Activated CD4-positive, CD25-positive, alpha-beta regulatory T cell treated with anti-CD3 and anti-CD28 coated beads, Interleukin-2, amount 50 U/mL, for 24 hours (primary cell): ENCODE measurements at regions not wholly inside any gene's neighbourhood (a gene's known extent, or its start where the extent isn't known, plus 50 kb on each side); places are given as distances from the start of the nearest gene placed in this dataset.
"Not testable (repeated sequence)": the region's sequence is repeated elsewhere in the genome, so short reads cannot be mapped to it uniquely, and the experiment has no call there.

Experiments used
- ATAC-seq, 2 donors: fragments of 150-1000 bp; cut with Tn5 transposase; one replicate each; pipeline ENCODE4 v1.10.0; 2021; ENCODE audit warnings: mild to moderate bottlenecking in 1 of 2, moderate library complexity in 1 of 2

DNA sequence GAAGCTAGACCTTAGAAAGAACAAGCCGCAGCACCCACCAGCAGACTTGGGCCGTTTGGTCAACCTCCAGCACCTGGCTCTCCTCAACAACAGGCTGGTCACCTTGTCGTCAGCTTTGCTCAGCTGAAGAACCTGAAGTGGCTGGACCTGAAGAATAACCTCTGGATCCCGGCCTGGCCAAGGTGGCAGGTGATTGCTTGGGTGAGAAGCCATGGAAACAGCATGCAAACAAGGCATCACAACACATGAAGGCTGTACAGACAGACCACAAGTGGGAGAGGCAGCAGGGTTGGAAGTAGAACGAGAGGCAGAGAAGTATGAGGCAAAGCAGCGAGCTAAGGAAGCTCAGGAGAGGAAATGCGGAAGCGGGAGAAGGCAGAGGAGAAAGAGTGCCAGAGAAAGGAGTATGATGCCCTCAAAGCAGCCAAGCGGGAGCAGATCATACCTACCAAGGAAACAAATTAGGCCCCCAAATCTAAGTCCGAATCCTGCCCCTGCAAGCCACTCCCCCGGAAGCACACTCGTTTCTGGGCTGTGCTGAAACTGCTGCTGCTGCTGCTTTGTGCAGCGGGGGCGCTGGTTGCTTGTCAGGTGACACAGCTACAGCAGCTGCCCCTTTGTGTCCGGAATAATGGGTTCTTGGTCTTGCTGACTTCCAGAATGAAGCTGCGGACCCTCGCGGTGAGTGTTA lies 121.6 kb upstream of the LGSN start:
- ATAC-seq = peak in 1 of 2 donors; percentile 33

DNA sequence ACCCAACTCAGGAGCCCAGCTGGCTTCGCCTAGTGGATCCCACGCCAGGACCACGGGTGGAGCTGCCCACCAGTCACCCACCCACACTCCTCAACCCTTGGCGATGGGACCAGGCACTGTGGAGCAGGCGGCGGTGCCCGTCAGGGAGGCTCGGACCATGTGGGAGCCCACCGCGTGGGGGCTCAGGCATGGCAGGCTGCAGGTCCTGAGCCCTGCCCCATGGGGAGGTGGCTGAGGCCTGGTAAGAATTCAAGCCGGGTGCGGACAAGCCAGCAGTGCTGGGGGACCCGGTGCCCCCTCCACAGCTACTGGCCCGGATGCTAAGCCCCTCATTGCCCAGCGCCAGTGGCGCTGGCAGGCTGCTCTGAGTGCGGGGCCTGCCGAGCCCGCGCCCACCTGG lies 123.1 kb upstream of the LGSN start:
- ATAC-seq = no peak

DNA sequence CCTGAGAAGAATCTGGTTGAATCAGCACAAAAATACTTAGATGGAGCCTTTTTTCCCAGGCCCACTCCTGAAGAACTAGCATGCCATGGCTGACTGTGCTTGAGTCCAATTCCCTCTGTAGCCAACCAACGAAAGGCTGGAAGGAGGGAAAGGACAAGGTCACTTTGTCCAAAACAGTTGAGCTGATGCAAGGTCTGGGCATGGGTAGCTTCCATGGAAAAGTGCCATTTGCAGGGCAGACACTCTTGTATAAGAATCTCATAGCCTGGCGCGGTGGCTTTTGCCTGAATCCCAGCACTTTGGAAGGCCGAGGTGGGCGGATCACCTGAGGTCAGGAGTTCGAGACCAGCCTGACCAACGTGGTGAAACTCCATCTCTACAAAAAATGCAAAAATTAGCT lies 125.0 kb upstream of the LGSN start:
- ATAC-seq = no peak

DNA sequence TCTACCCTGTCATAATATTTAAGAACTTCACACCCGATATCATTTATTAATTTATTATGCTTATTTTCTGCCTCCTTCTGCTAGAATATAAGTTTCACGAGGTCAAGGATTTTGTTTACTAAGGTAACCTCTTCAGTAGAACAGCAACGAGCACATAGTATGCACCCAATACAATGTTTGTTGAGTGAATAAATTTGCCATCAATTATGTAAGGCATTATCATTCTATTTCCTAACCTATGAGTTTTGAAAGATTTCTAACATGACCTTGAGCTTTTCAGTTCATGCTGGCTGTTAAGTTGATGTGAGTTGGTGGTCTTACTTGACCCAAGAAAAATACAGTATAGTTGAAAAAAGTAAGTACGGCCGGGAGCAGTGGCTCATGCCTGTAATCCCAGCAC lies 125.9 kb upstream of the LOC128125822 start:
- ATAC-seq = no peak

DNA sequence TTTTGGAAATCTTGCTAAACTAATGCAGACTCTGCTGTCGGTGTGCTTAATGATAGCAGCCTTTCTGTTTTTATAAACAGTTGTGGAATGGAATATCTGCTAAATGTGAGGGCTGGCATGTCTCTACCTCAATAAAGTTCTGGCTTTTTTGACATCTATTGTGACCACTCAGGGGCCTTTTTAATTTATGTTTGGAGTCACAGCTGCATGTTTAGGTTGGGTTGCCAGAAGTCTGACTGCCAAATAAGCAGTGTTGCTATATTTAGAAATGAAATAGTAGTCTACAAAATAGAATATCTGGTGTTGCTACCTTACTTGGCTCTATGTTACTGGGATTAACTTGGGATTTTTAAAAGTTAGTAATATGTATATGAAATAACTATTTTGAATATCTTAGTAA lies 125.1 kb upstream of the LOC128125822 start:
- ATAC-seq = no peak

DNA sequence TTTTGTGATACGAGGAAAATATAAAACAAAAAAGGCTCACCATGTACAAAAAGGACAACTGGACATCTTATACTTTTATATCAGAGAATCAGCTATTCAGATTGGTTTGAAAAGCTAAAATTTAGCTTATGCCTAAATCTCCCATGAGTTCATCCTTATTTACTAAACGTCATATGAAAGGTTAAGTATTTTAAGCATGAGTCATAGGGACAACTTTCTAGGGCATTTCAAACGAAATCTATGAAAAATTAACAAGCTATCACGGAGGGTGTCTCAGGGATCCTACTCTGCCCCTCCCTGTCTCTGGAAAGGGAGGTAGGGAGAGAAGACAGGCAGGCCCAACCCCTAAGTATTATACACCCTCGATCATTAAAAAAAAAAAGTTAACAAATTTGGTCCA lies 124.1 kb upstream of the LOC128125822 start:
- no peak for ATAC-seq

DNA sequence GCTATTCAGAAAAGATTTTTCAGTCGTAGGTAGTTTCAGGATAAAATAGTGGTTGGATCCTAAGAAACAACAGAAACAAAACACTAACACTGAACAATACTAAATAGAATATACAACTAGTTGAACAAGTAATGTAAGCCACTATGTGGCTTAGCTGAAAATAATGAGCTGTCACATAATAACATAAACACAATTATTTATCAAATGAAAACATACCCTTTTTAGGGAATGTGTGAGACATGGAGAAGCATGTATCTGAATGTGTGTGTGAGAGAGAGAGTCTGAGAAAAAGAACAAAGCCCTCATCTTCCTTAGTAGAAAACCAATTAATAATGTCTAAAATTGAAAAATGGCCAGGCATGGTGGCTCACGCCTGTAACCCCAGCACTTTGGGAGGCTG lies 122.6 kb upstream of the LOC128125822 start:
- no peak for ATAC-seq

DNA sequence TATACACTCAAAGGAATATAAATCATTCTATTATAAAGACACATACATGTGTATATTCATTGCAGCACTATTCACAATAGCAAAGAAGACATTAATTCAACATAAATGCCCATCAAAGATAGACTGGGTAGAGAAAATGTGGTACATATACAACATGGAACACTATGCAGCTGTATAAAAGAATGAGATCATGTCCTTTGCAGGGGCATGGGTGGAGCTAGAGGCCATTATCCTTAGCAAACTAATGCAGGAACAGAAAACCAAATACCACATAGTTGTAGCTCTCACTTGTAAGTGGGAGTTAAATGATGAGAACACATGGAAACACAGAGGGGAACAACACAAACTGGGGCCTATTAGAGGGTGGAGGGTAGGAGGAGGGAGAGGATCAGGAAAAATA lies 121.0 kb upstream of the LOC128125822 start:
- ATAC-seq = no peak

DNA sequence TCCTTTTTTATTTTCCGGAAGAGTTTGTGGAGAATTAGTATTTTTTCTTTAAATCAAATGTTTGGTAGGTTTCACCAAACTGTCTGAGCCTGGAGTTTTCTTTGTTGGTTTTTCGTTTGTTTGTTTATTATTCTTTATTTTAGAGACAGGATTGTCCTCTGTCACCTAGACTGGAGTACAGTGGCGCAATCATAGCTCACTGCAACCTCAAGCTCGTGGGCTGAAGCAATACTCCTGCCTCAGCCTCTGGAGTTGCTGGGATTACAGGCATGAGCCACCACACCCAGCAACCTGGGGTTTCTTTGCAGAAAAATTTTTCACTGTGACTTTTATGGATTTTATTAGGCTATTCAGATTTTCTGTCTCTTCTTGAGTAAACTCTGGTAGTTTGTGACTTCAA lies 120.2 kb upstream of the LOC128125822 start:
- no peak for ATAC-seq

DNA sequence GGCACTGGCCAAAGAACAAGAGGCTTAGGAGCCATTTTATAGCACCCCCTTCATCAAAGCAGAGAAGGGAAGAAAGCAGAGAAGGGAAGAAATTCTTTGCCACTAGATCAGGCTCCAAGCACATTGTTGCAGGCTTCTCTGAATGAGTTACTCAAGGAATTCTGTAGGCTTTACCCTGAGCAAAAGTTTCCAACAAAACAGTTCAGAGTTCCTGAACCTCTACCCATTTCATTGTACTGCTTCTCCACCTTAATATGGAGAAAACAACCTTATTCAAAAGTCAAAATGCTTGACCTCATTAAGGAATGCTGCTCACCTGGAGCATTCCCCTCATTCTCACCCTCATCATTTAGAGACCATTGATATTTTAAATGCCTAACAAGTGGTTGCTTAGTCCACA lies 115.5 kb upstream of the LOC128125822 start:
- ATAC-seq = no peak

DNA sequence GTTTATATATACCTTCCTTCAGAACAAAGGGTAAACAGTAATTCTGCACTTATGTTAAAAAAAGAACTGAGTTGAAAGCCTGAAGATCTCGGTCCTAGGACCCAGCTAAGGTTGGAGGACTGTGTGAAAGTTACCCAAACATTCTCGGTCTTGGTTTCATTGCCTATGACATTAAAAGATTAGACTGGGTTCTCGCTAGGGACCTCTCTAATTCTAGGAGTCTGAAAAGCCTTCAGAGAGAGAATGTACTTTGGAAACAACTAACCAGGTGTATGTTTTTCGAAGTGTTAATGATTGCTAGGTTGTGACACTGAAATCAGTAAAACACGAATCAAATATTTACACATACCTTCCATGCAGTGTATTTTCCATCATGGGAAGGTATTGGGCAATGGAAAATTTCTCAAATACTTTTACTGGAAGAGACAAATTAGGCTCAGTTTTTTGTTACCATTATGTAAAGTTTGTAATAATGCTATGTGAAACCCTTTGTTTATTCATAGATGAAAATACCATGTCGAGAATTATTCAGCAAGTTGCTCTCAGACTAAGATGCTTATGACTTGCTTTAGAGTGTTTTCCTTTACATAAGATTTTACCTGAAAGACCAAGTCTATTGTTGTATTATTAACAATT lies 113.7 kb upstream of the LOC128125822 start:
- no peak for ATAC-seq

DNA sequence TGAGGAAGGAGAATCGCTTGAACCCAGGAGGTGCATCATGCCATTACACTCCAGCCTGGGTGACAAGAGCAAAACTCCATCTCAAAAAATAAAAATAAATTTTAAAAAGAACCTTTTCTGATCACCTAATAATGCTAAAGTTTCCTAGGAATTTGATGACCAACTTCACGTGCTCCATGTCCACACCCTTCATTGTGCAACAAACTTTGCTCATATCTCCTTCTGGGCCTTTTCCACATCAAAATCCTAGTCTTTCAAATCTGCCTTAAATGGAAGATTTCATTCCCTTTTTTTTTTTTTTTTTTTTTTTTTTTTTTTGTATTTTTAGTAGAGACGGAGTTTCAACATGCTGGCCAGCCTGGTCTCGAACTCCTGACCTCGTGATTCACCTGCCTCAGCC lies 112.5 kb upstream of the LOC128125822 start:
- ATAC-seq = no peak

DNA sequence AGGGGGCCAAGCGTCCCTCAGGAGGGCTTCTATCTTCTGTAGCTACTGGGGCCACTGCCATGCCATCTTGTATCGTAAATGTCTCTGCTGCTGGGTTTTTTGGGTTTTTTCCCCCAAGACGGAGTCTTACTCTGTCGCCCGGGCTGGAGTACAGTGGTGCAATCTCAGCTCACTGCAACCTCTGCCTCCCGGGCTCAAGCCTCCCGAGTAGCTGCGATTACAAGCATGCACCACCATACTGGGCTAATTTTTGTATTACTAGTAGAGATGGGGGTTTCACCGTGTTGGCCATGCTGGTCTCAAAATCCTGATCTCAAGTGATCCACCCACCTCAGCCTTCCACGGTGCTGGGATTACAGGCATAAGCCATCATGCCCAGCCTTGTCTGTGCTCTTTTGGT lies 111.3 kb upstream of the LOC128125822 start:
- ATAC-seq = no peak

DNA sequence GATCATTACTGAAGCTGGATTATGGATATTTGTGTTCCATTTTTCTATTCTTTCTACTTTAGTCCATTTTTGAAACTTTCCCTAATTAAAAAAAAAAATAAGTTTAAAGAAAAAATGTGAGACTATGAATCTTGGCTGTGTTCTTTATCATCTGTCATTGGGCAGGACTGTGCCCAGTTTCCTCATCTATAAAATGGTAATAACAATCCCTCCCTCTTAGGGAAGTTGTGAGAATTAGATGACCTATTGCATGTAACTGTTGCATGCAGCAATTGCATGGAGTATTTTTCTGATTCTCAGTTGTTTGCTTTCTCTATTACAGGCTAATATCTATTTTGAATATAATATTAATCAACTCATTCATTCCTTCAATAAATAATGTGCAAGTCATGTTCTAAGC lies 108.2 kb upstream of the LOC128125822 start:
- no peak for ATAC-seq

DNA sequence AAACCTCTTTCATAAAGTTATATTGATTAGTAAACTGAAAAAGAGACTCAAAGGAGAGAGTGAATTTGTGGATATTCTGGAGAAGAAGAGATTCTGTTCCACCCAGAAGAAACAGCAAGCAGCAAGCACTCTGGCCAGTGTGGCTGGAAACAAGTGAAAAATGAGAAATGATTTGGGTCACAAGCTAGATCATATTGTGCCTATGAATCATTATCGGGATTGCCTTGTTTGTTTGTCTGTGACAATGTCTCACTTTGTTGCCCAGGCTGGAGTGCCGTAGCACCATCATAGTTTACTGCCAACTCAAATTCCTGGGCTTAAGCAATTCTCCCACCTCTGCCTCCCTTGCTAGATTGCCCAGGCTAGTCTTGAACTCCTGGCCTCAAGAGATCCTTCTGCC lies 106.5 kb upstream of the LOC128125822 start:
- no peak for ATAC-seq

DNA sequence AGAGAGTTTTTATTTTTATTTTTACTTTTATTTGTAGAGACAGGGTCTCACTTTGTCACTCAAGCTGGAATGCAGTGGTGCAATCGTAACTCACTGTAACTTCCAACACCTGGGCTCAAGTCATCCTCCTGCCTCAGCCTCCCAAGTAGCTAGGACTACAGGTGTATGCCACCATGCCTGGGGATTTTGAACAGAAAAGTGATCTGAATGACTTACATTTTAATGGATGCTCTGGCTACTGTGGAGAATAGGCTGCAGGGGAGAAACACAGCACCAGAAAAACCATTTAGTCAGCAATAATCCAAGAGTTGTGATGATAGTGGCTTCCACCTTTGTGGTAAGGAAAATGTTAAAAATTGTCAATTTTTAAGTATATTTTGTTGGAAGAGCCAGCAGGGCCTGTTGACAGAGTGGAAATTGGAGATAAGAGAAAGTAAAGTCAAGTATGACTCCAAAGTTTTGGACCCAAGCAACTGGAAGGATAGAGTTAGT lies 106.0 kb upstream of the LOC128125822 start:
- no peak for ATAC-seq

DNA sequence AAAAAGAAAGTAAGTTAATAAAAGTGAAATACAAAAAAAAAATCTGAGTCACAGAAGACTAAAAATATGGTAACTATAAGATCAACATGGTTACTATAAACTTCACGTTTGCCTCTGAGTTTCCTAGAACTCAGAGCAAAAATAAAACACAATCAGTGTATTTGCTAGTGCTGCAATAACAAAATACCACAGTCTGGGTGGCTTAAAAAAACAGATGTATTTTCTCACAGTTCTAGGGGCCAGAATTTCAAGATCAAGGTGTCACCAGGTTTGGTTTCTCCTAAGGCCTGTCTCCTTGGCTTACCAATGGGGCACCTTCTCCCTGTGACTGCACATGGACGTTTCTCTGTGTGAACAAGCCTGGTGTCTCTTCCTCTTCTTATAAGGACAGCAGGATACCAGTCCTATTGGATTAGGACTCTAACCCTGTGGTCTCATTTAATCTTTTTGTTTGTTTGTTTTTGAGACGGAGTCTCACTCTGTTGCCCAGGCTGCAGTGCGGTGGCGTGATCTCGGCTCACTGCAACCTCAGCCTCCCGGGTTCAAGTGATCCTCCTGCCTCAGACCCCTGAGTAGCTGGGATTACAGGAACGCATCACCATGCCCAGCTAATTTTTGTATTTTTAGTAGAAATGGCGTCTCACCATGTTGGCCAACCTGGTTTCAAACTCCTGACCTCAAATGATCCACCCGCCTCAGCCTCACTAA lies 104.9 kb upstream of the LOC128125822 start:
- ATAC-seq = no peak

DNA sequence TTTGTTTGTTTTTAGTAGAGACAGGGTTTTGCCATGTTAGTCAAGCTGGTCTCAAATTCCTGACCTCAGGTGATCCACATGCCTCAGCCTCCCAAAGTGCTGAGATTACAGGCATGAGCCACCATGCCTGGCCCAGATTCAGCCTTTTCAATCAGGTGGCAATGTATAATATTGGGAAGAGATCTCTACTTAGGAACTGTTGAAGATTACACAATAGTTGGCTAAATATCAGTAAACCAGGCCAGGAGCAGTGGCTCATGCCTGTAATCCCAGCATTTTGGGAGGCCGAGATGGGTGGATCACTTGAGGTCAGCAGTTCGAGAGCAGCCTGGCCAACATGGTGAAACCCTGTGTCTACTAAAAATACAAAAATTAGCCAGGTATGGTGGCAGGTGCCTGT lies 101.1 kb upstream of the LOC128125822 start:
- not testable (repeated sequence) for ATAC-seq

DNA sequence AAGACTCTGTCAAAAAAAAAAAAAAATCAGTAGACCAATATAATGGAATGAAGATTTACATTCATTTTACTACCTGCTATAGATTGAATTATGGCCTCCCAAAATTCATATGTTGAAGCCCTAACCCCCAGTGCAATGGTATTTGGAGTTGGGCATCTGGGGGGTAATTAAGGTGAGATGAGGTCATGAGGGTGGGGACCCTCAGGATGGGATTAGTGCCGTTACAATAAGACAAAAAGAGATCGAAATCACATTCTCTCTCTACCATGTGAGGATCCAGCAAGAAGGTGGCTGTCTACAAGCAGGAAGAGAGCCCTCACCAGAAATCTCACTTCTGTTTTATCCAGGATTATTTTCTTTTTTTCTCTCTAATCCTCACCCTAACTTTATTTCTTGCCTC lies 100.6 kb upstream of the LOC128125822 start:
- ATAC-seq = no peak

DNA sequence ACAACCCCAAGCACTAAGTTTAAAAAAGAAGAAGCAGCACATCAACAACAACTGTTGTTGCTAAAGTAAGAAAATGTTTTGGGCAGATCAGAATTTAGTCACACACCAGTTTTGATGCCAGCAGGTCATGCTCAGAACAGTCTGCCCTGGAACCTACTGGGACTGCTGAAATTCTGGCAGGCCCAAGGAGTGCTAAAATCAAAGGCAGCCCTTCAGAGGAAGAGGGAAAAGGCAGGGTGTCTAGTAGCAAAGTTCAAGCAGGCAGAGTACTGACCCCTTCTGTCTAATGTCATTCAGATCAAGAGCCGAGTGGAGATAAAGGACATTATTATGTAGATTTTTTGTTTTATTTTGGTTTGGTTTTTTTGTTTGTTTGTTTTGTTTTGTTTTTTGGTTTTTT lies 96.6 kb upstream of the LOC128125822 start:
- no peak for ATAC-seq

DNA sequence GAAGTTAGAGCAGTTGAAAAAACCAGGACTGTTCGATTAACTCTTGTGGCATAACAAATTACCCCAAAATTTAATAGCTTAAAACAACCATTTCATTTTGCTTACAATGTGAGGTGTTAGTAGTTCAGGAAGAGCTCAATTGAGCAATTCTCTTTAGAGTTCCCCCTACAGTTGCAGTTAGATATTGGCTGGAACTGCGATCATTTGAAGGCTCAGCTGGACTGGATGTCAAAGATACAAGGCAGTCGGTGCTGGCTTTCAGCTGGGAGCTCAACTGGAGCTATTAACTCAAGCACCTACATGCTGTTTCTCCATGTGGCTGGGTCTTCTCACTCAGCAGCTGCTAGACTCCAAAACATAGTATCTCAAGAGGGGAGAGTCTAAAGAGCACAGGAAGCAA lies 96.0 kb upstream of the LOC128125822 start:
- ATAC-seq = no peak

DNA sequence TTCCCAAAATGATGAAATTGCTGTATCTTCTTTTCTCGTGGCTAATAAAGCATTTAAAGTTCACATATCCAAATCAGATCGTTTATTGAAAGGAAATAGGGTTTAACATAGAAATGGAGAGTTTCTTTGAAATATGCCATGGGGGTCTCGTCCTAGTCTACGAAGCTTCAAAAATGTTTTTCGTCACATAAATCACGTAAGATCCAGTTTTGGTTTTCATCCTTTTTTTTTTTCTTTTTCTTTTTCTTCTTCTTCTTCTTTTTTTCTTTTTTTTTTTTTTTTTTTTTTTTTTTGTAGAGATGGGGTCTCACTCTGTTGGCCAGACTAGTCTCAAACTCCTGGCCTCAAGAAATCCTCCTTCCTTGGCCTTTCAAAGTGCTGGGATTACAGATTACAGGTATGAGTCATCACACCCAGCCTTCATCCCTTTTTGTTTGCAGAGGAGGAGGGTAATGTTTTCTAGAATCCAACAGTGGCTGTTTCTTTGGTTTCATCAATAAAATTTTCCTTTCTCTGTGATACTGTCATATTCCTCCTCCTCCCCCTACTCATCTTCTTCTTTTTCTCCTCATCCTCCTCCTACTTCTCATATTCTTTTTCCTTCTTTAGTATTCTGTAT lies 94.7 kb upstream of the LOC128125822 start:
- no peak for ATAC-seq

DNA sequence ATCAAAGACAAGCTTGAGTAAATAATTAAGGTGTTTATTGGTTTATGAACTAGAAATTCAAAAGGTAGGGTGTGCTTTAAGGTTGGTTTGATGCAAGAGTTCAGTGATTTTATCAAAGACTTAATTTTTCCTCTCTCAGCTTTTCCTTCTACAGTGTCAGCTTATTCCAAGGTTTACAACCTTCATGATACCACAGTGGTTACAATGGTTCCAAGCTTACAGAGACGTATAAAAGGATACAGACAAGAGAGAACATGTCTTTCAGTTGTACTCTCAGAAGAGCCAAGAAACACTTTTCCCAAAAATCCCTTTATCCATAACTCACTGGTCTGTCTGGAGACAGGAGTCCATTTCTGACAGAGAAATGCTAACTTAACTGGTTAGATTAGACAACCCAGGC lies 93.5 kb upstream of the LOC128125822 start:
- ATAC-seq = no peak

DNA sequence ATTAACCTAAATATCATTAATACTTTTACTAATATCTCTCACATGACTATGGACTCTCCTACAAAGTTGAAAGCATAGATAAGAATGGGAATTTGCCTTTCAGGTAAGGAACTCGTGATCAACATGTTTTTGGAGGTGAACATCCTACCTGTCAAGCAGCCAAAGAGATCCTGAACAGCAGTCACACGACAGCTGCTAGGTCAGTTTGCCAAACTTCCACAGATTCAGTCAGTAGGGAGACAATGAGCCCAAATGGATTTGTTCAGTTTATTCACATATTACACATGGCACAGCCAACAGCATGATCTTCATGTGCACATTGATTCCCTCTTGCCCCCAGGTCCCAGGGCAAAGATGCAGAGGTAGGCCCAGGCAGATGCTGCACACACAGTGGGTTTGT lies 86.1 kb upstream of the LOC128125822 start:
- ATAC-seq = no peak
